Right lobe of liver (tissue), 4 donors: ENCODE measurements at regions not wholly inside any gene's neighbourhood (a gene's known extent, or its start where the extent isn't known, plus 50 kb on each side); places are given as distances from the start of the nearest gene placed in this dataset.

Experiments
- CTCF ChIP-seq, 4 donors: fragments of 200-600 bp in 3 of 4; fragments of 450-650 bp in 1 of 4; IDR thresholded peaks; one replicate each; pipeline versions ENCODE4 v1.5.1 to v1.8.0; 2016 to 2022; ENCODE audit warnings: antibody characterized with exemption in 4 of 4, mild to moderate bottlenecking in 2 of 4
- POLR2A ChIP-seq: fragments of 450-650 bp; IDR thresholded peaks from one replicate; pipeline ENCODE4 v1.6.1; 2017; ENCODE audit warnings: antibody characterized with exemption, mild to moderate bottlenecking
- donor health status: DM: no; HTN: no; CAD: no.
- donor health status: DM: no; HTN: no; CAD: no.
- donor health status: DM: no; HTN: yes; CAD: no.

DNA sequence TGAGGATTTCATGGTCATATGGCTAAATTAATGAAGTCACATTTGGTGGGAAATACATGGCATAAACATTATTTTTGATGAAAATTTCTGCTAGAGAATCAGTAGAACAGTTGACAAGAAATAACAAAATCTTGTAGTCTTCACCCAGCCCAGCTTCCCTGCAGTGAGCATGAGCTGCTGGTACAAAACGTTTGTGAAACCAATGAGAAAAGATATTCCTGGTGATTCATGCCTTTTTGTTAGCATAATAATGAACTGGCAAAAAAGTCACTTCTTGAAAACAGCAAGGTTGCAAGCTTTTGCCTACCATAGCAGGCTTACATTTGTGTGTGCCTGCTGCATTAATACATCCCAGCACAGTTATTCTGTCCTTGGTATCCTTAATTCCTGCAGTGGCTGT, 475.9 kb upstream of the HTR2A start:
- no peak for TF ChIP-seq CTCF (IDR thresholded peaks at IDR 0.05)
- no peak for TF ChIP-seq POLR2A
